ENCODE measurements at regions not wholly inside any gene's neighbourhood (a gene's known extent, or its start where the extent isn't known, plus 50 kb on each side); places are given as distances from the start of the nearest gene placed in this dataset.
"Not testable (repeated sequence)": the region's sequence is repeated elsewhere in the genome, so short reads cannot be mapped to it uniquely, and the experiment has no call there.

DNA sequence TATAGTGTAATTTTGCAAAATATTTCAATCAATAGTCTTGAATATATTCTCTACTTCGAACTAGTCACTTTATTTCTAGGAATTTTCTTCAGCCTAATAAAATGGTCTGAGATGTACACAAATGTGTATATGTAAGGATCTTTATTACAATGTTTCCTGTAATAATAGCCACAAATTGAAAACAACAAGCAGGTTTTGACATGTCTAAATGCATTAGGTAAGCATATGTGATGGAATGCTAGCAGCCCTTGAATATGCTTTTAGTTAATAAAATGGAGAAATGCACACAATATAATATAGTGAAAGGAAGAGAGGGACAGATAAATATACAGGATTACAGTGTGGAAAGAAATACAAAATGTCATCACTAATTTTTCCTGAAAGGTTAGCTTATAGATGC, 196.5 kb upstream of the IRX5 start:
- TF ChIP-seq MXI1 (conservative IDR thresholded peaks at IDR 0.05; ENCODE audit: poor library complexity, severe bottlenecking) (no peak), POLR2AphosphoS5 (IDR thresholded peaks at IDR 0.05) (no peak), RAD21 (conservative IDR thresholded peaks at IDR 0.05) (no peak), EZH2 (IDR thresholded peaks at IDR 0.05; ENCODE audit: borderline replicate concordance, insufficient read depth, low read length, poor library complexity, severe bottlenecking) (no peak), TAF1 (IDR thresholded peaks at IDR 0.05; ENCODE audit: low read depth) (no peak), SMC3 (conservative IDR thresholded peaks at IDR 0.05; ENCODE audit: poor library complexity) (no peak), EP300 (conservative IDR thresholded peaks at IDR 0.05; ENCODE audit: poor library complexity, severe bottlenecking) (no peak)
- TF ChIP-seq, protein P1, sequence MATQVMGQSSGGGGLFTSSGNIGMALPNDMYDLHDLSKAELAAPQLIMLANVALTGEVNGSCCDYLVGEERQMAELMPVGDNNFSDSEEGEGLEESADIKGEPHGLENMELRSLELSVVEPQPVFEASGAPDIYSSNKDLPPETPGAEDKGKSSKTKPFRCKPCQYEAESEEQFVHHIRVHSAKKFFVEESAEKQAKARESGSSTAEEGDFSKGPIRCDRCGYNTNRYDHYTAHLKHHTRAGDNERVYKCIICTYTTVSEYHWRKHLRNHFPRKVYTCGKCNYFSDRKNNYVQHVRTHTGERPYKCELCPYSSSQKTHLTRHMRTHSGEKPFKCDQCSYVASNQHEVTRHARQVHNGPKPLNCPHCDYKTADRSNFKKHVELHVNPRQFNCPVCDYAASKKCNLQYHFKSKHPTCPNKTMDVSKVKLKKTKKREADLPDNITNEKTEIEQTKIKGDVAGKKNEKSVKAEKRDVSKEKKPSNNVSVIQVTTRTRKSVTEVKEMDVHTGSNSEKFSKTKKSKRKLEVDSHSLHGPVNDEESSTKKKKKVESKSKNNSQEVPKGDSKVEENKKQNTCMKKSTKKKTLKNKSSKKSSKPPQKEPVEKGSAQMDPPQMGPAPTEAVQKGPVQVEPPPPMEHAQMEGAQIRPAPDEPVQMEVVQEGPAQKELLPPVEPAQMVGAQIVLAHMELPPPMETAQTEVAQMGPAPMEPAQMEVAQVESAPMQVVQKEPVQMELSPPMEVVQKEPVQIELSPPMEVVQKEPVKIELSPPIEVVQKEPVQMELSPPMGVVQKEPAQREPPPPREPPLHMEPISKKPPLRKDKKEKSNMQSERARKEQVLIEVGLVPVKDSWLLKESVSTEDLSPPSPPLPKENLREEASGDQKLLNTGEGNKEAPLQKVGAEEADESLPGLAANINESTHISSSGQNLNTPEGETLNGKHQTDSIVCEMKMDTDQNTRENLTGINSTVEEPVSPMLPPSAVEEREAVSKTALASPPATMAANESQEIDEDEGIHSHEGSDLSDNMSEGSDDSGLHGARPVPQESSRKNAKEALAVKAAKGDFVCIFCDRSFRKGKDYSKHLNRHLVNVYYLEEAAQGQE (IDR thresholded peaks at IDR 0.05; ENCODE audit: borderline replicate concordance) = no peak
- TF ChIP-seq, protein P2, sequence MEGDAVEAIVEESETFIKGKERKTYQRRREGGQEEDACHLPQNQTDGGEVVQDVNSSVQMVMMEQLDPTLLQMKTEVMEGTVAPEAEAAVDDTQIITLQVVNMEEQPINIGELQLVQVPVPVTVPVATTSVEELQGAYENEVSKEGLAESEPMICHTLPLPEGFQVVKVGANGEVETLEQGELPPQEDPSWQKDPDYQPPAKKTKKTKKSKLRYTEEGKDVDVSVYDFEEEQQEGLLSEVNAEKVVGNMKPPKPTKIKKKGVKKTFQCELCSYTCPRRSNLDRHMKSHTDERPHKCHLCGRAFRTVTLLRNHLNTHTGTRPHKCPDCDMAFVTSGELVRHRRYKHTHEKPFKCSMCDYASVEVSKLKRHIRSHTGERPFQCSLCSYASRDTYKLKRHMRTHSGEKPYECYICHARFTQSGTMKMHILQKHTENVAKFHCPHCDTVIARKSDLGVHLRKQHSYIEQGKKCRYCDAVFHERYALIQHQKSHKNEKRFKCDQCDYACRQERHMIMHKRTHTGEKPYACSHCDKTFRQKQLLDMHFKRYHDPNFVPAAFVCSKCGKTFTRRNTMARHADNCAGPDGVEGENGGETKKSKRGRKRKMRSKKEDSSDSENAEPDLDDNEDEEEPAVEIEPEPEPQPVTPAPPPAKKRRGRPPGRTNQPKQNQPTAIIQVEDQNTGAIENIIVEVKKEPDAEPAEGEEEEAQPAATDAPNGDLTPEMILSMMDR (IDR thresholded peaks at IDR 0.05; ENCODE audit: poor library complexity, severe bottlenecking) = no peak
- no peak overlapping the region for H3K9ac ChIP-seq (ENCODE audit: low read length)

DNA sequence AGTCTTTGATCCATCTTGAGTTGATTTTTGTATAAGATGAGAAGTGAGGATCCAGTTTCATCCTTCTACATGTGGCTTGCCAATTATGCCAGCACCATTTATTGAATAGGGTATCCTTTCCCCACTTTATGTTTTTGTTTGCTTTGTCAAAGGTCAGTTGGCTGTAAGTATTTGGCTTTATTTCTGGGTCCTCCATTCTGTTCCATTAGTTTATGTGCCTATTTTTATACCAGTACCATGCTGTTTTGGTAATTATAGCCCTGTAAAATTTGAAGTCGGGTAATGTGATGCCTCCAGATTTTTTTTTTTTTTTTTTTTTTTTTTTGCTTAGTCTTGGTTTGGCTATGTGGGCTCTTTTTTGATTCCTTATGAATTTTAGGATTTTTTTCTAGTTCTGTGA, 203.0 kb upstream of the IRX5 start:
- not testable (repeated sequence) for H3K4me3 ChIP-seq (ENCODE audit: low read length); H3K27ac ChIP-seq (ENCODE audit: low read length); H2AFZ ChIP-seq (ENCODE audit: low read depth, low read length); H3K9ac ChIP-seq (ENCODE audit: low read length); H3K9me3 ChIP-seq (ENCODE audit: low read length); H4K20me1 ChIP-seq (ENCODE audit: insufficient read depth); H3F3A ChIP-seq (ENCODE audit: insufficient read depth, low read length, poor library complexity, severe bottlenecking); H3K4me2 ChIP-seq (ENCODE audit: low read length); H3K9me2 ChIP-seq (ENCODE audit: insufficient read depth, low read length); H3K27me3 ChIP-seq (ENCODE audit: insufficient read depth, low read depth, low read length); H3K36me3 ChIP-seq (ENCODE audit: insufficient read depth, low read length); H3K79me2 ChIP-seq (replicated peaks; ENCODE audit: insufficient read depth, low read length)

More for the DNA sequence above, 196.5 kb upstream of the IRX5 start:
- Histone ChIP-seq H3K9me2 (ENCODE audit: insufficient read depth, low read length) (no peaks in the 10 kb centered on the region), H4K20me1 (ENCODE audit: insufficient read depth) (no peaks in the 10 kb centered on the region), H3K4me2 (ENCODE audit: low read length) (no peak overlapping the region), H3K36me3 (ENCODE audit: insufficient read depth, low read length) (no peaks in the 10 kb centered on the region), H3K27me3 (ENCODE audit: insufficient read depth, low read depth, low read length) (no peaks in the 10 kb centered on the region), H3F3A (ENCODE audit: insufficient read depth, low read length, poor library complexity, severe bottlenecking) (no peaks in the 10 kb centered on the region), H3K4me3 (ENCODE audit: low read length) (no peak overlapping the region), H2AFZ (ENCODE audit: low read depth, low read length) (no peak overlapping the region), H3K27ac (ENCODE audit: low read length) (no peak overlapping the region), H3K79me2 (replicated peaks; ENCODE audit: insufficient read depth, low read length) (no peaks in the 10 kb centered on the region), H3K9me3 (ENCODE audit: low read length) (no peaks in the 10 kb centered on the region)

DNA sequence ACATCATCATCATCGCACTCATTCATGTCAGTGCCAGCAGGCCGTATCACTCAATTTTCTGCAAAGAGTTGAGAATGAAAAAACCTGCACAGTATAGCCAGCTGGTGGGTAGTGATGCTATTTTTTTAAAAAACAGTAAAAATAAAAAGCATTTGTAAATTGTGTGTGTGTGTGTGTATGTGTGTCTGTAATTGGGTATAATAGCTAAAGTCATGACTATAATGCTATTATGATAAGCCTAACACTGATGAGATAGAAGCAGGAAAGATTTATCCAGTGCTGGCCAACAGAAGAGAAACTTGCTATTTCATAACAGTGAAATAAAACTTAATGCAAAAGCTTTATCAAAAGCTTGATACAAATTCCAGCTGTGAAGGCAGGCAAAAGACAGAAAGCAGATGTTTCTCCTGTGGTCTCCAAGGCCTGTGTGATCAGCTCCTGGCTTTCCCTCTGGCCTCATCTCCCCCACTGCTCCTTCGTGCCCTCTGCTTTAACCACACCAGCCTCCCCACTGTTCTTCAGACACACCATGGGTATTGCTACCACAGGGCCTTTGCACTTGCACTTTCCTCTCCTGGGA, 206.2 kb upstream of the IRX5 start:
- Histone ChIP-seq H3K9me3 (ENCODE audit: low read length) (no peaks in the 10 kb centered on the region), H3K79me2 (replicated peaks; ENCODE audit: insufficient read depth, low read length) (no peaks in the 10 kb centered on the region), H3K4me2 (ENCODE audit: low read length) (no peak overlapping the region), H3K9ac (ENCODE audit: low read length) (no peak overlapping the region), H3K36me3 (ENCODE audit: insufficient read depth, low read length) (no peaks in the 10 kb centered on the region), H3K27ac (ENCODE audit: low read length) (no peak overlapping the region), H4K20me1 (ENCODE audit: insufficient read depth) (no peaks in the 10 kb centered on the region), H3K27me3 (ENCODE audit: insufficient read depth, low read depth, low read length) (no peaks in the 10 kb centered on the region), H2AFZ (ENCODE audit: low read depth, low read length) (no peak overlapping the region), H3K9me2 (ENCODE audit: insufficient read depth, low read length) (no peaks in the 10 kb centered on the region), H3K4me3 (ENCODE audit: low read length) (no peak overlapping the region), H3F3A (ENCODE audit: insufficient read depth, low read length, poor library complexity, severe bottlenecking) (no peaks in the 10 kb centered on the region)
- TF ChIP-seq, protein P2 (IDR thresholded peaks at IDR 0.05; ENCODE audit: poor library complexity, severe bottlenecking) = no peak
- TF ChIP-seq, protein P1 (IDR thresholded peaks at IDR 0.05; ENCODE audit: borderline replicate concordance) = no peak
- no peak for TF ChIP-seq MXI1 (conservative IDR thresholded peaks at IDR 0.05; ENCODE audit: poor library complexity, severe bottlenecking)
- TF ChIP-seq SMC3 (conservative IDR thresholded peaks at IDR 0.05; ENCODE audit: poor library complexity) = no peak
